GM12878 (cell line): ENCODE measurements at regions not wholly inside any gene's neighbourhood (a gene's known extent, or its start where the extent isn't known, plus 50 kb on each side); places are given as distances from the start of the nearest gene placed in this dataset.

Experiments used
- ATAC-seq: fragments of 200-7000 bp; cut with Tn5 transposase; 3 replicates; pipeline ENCODE4 v1.9.1; 2020; ENCODE audit warnings: mild to moderate bottlenecking, moderate library complexity
- BruUV-seq: library from RNA; stranded (reverse); fragments of 400-500 nt; replicated peaks from 2 replicates; lab custom pipeline; 2021; lab: Mats Ljungman, UMichigan
- CTCF ChIA-PET: fragments of 300-600 bp; sonication (Branson Sonifier 250); formaldehyde crosslinking; extraction: SDS; loops from one replicate; lab custom pipeline; 2021; ENCODE audit warnings: inconsistent platforms; lab: Yijun Ruan, JAX
- POLR2A ChIA-PET: fragments of 350-600 bp; formaldehyde crosslinking; extraction: SDS; loops from one replicate; lab custom pipeline; 2021; ENCODE audit warnings: inconsistent platforms; lab: Charles Lee
- RAD21 ChIA-PET: fragments of 300-600 bp; sonication (Branson Sonifier 250); formaldehyde crosslinking; loops from one replicate; lab custom pipeline; 2023; ENCODE audit warnings: antibody characterized with exemption; ENCODE audit not compliant: unreplicated experiment; lab: Charles Lee
- SMC1A ChIA-PET: fragments of 300-600 bp; sonication (Branson Sonifier 250); formaldehyde crosslinking; loops from one replicate; lab custom pipeline; 2023; ENCODE audit not compliant: unreplicated experiment, uncharacterized antibody; lab: Charles Lee
- DNase-seq: peaks from one replicate; pipeline ENCODE4 v3.0.0-alpha.2; 2011; ENCODE audit warnings: low read depth, low spot score
- FAIRE-seq: peaks from 3 replicates; lab custom pipeline; 2011; peaks lifted over from hg19 to GRCh38; lab: Jason Lieb, UNC
- H2AFZ ChIP-seq: 2 replicates; pipeline ENCODE4 v1.6.0; 2011; ENCODE audit warnings: low read depth, low read length, control low read depth; ENCODE audit not compliant: control insufficient read depth
- H3K27ac ChIP-seq: 2 replicates; pipeline ENCODE4 v1.5.1; 2011; ENCODE audit warnings: control low read depth; ENCODE audit not compliant: control insufficient read depth, insufficient read depth
- H3K27me3 ChIP-seq, 2 experiments: replicated peaks in 1 of 2; 2 replicates each; pipeline versions ENCODE4 v1.6.0 to v1.6.1; 2011; ENCODE audit warnings: low read length in 1 of 2; ENCODE audit not compliant: control insufficient read depth in 2 of 2, insufficient read depth in 2 of 2
- H3K36me3 ChIP-seq, 2 experiments: 2 replicates each; pipeline ENCODE4 v1.5.1; 2011; ENCODE audit warnings: low read length in 1 of 2; ENCODE audit not compliant: control insufficient read depth in 2 of 2, insufficient read depth in 2 of 2
- H3K4me1 ChIP-seq: 2 replicates; pipeline ENCODE4 v1.6.1; 2011; ENCODE audit warnings: mild to moderate bottlenecking, low read length, moderate library complexity, mixed read lengths; ENCODE audit not compliant: control insufficient read depth, insufficient read depth
- H3K4me2 ChIP-seq: 2 replicates; pipeline ENCODE4 v1.6.0; 2011; ENCODE audit warnings: control low read depth; ENCODE audit not compliant: control insufficient read depth, insufficient read depth
- H3K4me3 ChIP-seq: fragments of 200-600 bp; sonication (generic); 2 replicates; pipeline ENCODE4 v1.5.1; 2016
- H3K79me2 ChIP-seq: 2 replicates; pipeline ENCODE4 v1.6.0; 2011; ENCODE audit warnings: low read length; ENCODE audit not compliant: control insufficient read depth, insufficient read depth
- H3K9ac ChIP-seq: 2 replicates; pipeline ENCODE4 v1.8.0; 2011; ENCODE audit warnings: low read length, control low read depth, mixed read lengths; ENCODE audit not compliant: control insufficient read depth, insufficient read depth
- H3K9me3 ChIP-seq: replicated peaks from 3 replicates; pipeline ENCODE4 v1.5.1; 2011; ENCODE audit warnings: mild to moderate bottlenecking, low read length; ENCODE audit not compliant: control insufficient read depth, insufficient read depth
- H4K20me1 ChIP-seq: 2 replicates; pipeline ENCODE4 v1.6.0; 2011; ENCODE audit not compliant: control insufficient read depth, insufficient read depth
- BHLHE40 ChIP-seq, 2 experiments: fragments of 450-650 bp in 1 of 2; IDR thresholded peaks; 2 replicates each; pipeline ENCODE4 v1.6.1; 2011 to 2017; ENCODE audit warnings: low read depth in 2 of 2, borderline replicate concordance in 1 of 2, improper control_type of control experiment in 1 of 2, low read length in 1 of 2, mild to moderate bottlenecking in 1 of 2
- CREM ChIP-seq: IDR thresholded peaks from 2 replicates; pipeline ENCODE4 v1.6.1; 2014; ENCODE audit warnings: antibody characterized with exemption, low read depth
- CUX1 ChIP-seq: IDR thresholded peaks from 2 replicates; pipeline ENCODE4 v1.6.1; 2012; ENCODE audit warnings: improper control_type of control experiment, low read depth, low read length; ENCODE audit not compliant: insufficient replicate concordance
- E2F4 ChIP-seq: IDR thresholded peaks from 2 replicates; pipeline ENCODE4 v1.6.1; 2012; ENCODE audit warnings: low read depth, low read length, improper control_type of control experiment
- E2F8 ChIP-seq: fragments of 450-650 bp; IDR thresholded peaks from 2 replicates; pipeline ENCODE4 v1.6.1; 2018; ENCODE audit warnings: mild to moderate bottlenecking, low read depth, moderate library complexity; ENCODE audit not compliant: partially characterized antibody
- EGR1 ChIP-seq, 2 experiments: IDR thresholded peaks; 1 replicate in 1 of 2; 2 replicates in 1 of 2; pipeline ENCODE4 v1.6.1; 2011 to 2012; ENCODE audit warnings: low read depth in 2 of 2, low read length in 2 of 2, borderline replicate concordance in 1 of 2, mild to moderate bottlenecking in 1 of 2, moderate library complexity in 1 of 2
- KDM1A ChIP-seq: fragments of 200-600 bp; sonication (generic); IDR thresholded peaks from 2 replicates; pipeline ENCODE4 v1.6.1; 2016; ENCODE audit warnings: borderline replicate concordance
- MTA2 ChIP-seq: fragments of 450-650 bp; IDR thresholded peaks from 2 replicates; pipeline ENCODE4 v1.6.1; 2016; ENCODE audit warnings: low read depth, mild to moderate bottlenecking, moderate library complexity
- WRNIP1 ChIP-seq: IDR thresholded peaks from 2 replicates; pipeline ENCODE4 v1.6.1; 2011; ENCODE audit warnings: low read depth, low read length, improper control_type of control experiment, borderline replicate concordance
- YY1 ChIP-seq: IDR thresholded peaks from 2 replicates; pipeline ENCODE4 v1.6.1; 2011; ENCODE audit warnings: low read depth, mild to moderate bottlenecking, low read length
- ZBTB40 ChIP-seq: fragments of 450-650 bp; IDR thresholded peaks from 2 replicates; pipeline ENCODE4 v1.6.1; 2016; ENCODE audit warnings: mild to moderate bottlenecking, moderate library complexity, borderline replicate concordance
- WGBS: methylation state at CpG from one replicate; pipeline ENCODE4 v1.1.6; 2016; ENCODE audit warnings: low lambda C conversion rate; ENCODE audit not compliant: insufficient replicate concordance, insufficient coverage; ENCODE audit errors: missing lambda C conversion rate; 5-methylcytosine and 5-hydroxymethylcytosine counted together
- in situ Hi-C: fragments of 300-500 bp; cut with MboI; formaldehyde crosslinking; loops from 9 replicates; pipeline ENCODE4 v1.14.3; 2018; ENCODE audit warnings: mixed read lengths
- intact Hi-C: fragments of 100-400 bp; cut with micrococcal nuclease; formaldehyde crosslinking; loops from one replicate; pipeline ENCODE4 v1.14.2; 2022; ENCODE audit not compliant: unreplicated experiment

- Histone ChIP-seq H3K79me2 (no peaks in the 10 kb centered on the region), H3K4me3 (no peak overlapping the region), H3K9ac (no peak overlapping the region), H3K36me3 (no peaks in the 10 kb centered on the region), H2AFZ (no peak overlapping the region), H3K27ac (no peak overlapping the region), H3K9me3 (no peaks in the 10 kb centered on the region; the same call in 2 of the 3 replicates), H3K4me2 (no peak overlapping the region), H4K20me1 (no peaks in the 10 kb centered on the region), H3K27me3 (no peaks in the 10 kb centered on the region), H3K4me1 (no peaks in the 10 kb centered on the region)
- no TSS peak for BruUV-seq
- POLR2A ChIA-PET, result no interaction called here
- DNase-seq, result no peak
- WGBS, result 23% methylated on average over 4 of the region's 4 CpGs
- SMC1A ChIA-PET, result no interaction called here
- FAIRE-seq, result no peak
- in situ Hi-C loops (no loop called here), intact Hi-C loops (no loop called here)
- CTCF ChIA-PET, result no interaction called here
- no peak for ATAC-seq
- RAD21 ChIA-PET, result no interaction called here
- TF ChIP-seq E2F4 (no peak), CREM (no peak), WRNIP1 (no peak), YY1 (no peak), ZBTB40 (no peak), MTA2 (no peak), CUX1 (no peak), KDM1A (no peak), E2F8 (no peak), EGR1 (IDR thresholded peaks at IDR 0.05; ENCODE audit: borderline replicate concordance in 1 of 2, low read depth in 2 of 2, low read length in 2 of 2) (no peak), BHLHE40 (IDR thresholded peaks at IDR 0.05; ENCODE audit: borderline replicate concordance in 1 of 2, low read depth in 2 of 2, low read length in 1 of 2) (no peak)
Observed at GRCh38 chr19:29266603-29267002, 53.7 kb upstream of the UQCRFS1 start.
